HG03354 (cell line): ENCODE measurements at regions not wholly inside any gene's neighbourhood (a gene's known extent, or its start where the extent isn't known, plus 50 kb on each side); places are given as distances from the start of the nearest gene placed in this dataset.

Source experiments
- ATAC-seq: cut with Tn5 transposase; IDR thresholded peaks from one replicate; pipeline ENCODE4 v1.9.1; 2021; ENCODE audit warnings: mild to moderate bottlenecking; ENCODE audit not compliant: unreplicated experiment, poor library complexity, severe bottlenecking

DNA sequence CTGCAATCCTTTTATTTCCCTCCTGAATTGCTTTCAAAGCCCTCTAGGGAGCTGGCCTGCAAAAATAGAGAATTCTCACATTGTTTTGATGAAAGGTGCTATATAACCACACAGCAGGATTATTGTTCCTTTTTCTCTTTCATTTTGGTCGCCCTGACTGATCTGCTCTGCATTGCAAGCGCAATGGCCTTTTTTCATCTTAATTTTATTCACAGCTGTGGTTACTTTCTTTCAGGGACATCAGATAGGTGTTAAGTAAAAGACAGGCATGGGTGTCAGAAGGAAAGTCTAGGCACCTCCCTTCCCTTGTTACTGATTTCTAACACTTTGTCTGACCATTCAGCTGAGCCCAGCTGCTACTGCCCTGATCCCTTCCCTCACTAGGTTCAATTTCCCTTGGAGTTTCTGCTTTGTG lies 850.5 kb upstream of the MAP3K7 start:
- no peak for ATAC-seq

DNA sequence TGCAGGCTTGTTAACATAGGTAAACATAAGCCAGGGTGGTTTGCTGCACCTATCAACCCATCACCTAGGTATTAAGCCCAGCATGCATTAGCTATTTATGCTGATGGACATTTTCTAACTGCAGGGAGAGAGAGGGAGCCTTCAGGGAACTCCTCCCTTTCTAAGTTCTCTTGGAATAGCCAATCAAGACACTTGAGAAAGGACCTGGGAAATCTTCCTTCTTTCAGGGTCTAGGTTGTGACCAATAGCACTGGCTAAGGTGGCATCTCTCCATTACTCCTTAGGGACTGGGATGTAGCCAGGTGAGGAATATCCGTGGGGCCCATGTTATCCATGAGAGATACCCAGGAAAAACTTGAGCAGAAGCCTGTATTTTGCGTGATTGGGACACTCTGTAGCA lies 849.6 kb upstream of the MAP3K7 start:
- ATAC-seq, result no peak

DNA sequence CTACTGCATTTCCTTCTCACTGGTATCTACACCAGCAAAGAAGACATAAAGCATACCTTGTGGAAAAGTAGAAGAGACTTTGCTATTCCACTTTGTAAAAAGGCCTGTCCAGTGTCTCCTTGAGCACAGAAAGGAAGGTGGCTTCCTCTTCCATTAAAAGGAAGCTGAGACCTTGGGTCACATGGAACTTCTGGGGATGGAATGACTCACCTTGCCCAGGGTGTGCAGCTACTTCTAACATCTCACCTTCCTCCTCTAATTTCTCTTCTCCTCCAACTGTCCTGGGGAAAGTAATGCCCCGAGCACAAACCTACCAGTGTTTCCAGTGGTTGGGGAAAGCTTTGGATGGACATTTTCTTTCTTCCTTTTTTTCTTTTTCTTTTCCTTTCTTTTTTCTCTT lies 848.8 kb upstream of the MAP3K7 start:
- ATAC-seq, result no peak

DNA sequence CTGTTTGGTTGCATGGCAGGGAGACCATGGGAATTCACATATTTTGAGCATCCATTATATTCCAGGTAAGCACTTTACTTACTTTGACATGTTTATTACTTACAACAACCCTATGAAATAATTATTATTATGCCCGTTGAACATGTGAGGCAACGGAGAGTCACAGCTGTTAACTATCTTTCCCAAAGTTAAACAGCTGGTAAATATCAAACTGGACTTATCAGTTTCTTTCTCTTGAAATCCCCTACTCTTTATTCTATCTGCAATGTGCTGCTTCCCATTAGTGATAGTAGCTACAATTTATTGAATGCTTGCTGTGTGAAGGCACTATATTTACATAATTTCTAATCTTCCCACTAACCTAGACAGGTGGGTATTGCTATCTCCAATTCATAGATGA lies 847.7 kb upstream of the MAP3K7 start:
- no peak for ATAC-seq

DNA sequence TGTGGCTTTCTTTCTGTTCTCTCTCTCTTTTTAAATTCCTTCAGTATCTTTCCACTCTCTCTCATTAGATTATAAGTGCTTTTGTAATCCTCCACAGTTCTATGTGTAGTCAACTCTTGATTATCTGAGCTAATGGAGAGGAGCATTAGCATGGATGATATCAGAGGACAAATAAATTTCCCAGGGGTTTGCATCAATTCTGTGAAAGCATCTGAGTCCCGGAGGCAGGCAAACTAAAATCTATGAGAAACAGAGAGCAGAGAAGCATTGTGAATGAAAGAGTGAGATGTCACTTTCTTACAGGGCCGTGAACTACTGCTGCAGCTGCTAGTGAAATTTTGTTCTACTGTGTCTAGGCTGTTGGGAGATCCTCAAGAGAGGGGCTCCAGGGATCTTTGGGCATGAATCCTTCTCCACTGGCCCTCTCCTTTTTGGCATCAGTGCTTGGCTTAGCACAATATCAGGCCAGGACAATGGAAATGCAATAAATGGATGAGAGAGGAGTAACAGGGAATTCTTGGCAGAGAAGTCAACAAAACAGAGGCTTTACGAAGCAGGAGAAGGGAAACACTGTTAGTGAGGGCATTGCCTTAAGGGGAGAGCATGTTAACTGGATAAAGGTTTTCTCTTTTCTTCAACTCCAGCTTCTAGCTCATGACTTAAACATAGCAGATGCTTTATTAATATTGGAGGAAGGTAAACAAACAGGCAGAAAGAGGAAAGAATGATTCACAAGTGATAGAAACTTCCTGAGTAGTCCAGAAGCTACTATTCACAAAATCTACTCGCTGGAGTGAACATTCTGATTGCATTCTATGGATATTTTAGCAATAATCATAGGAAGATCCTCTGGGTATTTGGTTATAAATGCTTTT lies 847.0 kb upstream of the MAP3K7 start:
- ATAC-seq, result no peak

DNA sequence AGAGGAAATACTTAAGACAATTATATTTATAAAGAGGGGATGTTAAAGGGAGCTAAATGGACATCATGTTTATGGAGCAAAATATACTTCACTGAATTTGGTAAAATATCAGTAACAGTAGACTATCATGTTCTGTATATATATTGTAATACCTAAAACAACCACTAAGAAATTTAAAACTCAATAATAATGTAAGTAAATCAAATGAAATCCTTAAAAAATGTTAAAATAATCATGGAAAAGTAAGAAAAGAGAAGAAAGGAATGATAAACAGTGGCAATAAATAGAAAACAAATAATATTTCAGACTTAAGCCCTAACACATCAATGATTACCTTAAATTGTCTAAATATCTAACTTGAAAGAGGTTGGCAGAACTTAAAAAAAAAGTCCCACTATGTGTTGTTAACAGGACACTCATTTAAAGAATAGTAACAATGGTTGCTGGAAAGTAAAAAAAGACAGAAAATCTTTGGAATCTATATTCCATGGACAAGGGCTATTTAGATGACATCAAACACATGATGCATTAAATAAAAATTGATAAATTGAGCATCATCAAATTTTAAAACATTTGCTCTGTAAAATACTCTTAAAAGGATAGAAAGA lies 842.2 kb upstream of the MAP3K7 start:
- no peak for ATAC-seq

DNA sequence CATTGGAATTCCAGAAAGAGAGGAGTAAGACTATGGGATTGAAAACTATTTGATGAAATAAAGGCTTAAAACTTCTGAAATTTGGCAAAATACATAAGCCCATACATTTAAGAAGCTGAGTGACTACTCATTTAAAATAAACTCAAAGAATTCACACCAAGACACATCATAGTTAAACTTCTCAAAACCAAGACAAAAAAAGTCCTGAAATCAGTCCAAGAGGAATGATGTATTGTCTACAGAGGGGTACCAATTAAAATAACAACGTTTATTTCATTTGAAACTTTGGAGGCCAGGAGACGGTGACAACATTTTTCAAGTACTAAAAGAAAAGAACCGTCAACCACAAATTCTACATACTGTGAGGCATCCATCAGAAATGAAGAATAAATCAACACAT lies 841.4 kb upstream of the MAP3K7 start:
- ATAC-seq, result no peak

DNA sequence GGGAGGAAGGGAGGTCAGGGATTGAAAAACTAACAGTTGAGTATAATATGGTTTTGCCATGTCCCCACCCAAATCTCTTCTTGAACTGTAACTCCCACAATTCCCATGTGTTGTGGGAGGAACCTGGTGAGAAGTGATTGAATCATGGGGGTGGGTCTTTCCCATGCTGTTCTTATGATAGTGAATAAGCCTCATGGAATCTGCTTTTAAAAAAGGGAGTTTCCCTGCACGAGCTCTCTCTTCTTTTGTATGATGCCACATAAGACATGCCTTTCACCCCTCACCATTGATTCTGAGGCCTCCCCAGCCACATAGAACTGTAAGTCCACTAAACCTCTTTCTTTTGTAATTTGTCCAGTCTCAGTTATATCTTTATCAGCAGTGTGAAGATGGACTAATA lies 833.4 kb upstream of the MAP3K7 start:
- ATAC-seq, result no peak

DNA sequence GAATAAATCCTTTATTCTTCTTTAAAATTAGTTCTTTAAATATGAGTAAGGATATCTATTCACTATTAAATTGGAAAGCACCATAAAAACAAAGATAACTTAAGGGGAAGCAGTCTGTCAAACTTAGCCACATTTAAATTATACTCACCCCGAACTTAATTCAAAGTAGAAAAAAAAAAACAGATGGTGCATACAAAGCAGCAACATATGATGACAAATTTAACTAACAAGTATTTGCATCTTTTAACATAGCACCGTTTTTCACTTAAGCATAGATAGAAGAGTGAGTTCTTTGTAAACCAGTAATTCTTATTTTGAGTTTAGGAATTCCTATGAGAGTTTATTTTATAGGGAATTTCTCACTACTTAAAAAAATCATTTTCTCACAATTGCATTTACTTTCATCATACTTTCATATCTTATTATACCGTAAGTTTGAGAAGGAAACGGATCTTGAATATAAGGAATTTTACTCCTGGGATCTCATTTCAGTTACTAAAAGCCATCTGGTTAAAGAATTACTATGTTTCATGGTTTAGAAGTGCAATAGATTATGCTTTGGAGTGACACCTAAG lies 828.2 kb upstream of the MAP3K7 start:
- no peak for ATAC-seq

DNA sequence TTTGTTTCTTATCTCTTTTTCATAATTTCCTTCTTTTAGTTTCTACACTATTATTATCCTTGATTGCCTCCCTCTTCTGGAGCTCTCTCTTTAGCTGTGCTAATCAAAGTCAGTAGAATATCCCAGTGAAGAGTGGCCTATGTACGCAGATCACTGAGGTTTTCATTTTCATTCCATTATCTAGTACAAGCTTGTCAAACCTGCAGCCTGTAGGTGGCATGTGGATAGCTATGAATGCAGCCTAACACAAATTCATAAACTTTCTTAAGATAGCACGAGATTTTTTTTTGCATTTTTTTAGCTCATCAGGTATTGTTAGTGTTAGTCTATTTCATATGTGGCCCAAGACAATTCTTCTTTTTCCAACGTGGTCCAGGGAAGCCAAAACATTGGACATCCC lies 825.7 kb upstream of the MAP3K7 start:
- ATAC-seq, result no peak

DNA sequence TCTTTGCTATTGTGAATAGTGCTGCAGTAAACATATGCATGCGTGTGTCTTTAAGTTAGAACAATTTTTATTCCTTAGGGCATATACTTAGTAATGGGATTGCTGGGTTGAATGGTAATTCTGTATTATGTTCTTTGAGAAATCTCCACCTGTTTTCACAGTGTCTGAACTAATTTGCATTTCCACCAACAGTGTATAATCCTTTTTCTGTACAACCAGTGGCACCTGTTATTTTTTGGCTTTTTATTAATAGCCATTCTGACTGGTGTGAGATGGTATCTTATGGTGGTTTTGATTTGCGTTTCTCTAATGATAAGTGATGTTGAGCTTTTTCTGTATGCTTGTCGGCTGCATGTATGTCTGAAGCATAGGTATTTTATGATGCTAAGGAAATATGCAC lies 820.8 kb upstream of the MAP3K7 start:
- ATAC-seq, result no peak

DNA sequence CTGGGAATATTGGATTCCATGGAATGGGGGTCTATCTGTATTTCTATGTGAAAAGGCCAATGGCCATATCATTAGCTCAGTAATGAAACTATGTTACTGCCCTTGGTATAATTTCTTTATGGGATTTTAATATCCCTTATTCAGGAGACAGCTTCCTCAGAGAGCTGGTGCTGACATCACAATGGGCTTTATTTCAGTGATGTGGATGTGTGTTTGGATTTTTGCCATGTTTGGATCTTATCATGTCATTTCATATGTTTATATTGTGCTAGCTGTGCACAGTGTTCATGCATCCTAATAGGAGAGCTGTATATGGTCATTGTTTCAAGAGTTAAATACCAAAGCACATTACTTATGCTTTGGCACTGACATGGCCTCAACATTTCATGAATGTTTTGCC lies 806.1 kb upstream of the MAP3K7 start:
- no peak for ATAC-seq

DNA sequence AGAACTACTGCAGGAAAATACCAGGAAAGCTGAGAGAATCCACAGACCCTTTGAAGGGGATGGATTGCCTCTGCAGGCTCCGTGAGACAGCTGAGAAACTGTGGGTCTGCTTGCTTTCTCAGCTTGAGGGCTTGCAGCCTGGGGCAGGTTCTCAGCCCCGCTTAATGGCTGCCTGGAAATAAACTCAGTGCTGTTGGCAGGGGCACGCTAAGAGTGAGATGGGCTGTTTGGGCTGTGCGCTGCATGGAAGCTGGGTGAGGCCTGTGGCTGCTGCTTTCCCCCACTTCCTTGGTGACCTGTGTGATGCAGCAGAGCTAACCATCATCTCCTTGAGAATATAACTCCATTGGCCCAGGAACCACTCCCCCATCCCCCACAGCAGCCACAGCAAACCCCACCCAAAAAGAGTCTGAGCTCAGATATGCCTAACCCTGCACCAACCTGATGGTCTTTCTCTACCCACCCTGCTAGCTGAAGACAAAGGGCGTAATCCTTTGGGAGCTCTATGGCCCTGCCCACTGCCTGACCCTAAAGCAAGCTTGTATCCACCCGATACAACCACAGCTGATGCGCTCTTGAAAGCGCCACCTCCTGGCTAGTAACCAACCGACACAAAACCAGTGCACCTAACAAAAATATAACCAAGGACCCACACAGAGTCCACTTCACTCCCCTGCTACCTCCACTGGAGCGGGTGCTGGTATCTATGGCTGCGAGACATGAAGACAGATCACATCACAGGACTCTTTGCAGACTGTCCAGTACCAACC lies 800.6 kb upstream of the MAP3K7 start:
- ATAC-seq, result no peak

DNA sequence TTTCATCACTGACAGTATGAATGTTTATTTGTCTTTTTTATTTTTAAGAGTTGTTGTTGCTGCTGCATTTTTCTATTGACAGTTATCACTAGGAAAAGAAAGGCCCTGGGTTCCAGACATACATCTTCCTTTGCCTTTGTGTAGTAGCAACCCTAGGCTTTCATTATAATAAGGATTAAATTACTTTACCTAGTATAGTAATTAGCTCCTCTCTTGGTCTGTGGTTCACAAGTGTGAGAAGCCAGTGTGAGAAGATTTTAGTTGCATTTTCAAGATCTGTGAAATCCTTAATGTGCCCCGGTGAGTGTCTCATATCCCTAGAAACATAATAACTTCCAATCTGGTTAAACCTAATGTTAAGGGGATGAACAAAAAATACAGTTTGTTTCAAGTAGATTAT lies 799.3 kb upstream of the MAP3K7 start:
- ATAC-seq, result no peak

DNA sequence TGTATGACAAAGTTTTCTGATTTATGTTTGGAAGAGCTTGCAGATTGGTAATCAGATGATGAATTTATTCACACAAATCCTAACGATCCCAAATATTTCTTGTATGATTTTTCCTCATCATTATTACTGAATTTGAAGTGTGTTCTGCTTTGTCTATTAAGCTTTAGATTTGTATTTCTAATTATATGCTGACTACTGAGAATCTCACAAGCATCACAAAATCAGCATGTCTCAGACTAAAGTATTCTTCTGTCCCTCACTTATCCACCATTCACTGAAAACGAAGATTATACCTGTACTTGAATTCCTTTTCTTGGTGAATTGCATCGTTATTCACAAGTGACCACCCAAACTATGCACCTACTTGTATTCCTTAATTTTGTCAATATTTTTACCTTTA lies 796.3 kb upstream of the MAP3K7 start:
- ATAC-seq, result no peak

DNA sequence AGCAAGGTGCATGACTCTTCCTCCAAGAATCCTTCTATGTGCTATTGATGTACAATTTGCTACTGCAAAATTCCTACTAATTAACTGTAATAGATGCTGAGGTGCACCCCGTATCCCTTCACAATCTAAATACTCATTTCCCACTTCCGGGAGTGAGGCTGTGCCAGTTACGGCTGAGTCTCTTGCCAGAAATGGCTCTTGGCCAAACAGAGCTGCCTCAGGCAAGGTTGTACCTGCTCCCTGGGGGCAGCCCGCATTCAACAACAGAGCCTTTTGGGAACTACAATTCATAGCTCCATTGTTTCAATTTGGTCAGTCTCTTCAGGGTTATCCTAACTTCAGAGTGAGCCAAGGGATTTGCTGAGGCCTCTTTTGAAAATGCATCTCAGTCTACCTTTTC lies 789.8 kb upstream of the MAP3K7 start:
- no peak for ATAC-seq

DNA sequence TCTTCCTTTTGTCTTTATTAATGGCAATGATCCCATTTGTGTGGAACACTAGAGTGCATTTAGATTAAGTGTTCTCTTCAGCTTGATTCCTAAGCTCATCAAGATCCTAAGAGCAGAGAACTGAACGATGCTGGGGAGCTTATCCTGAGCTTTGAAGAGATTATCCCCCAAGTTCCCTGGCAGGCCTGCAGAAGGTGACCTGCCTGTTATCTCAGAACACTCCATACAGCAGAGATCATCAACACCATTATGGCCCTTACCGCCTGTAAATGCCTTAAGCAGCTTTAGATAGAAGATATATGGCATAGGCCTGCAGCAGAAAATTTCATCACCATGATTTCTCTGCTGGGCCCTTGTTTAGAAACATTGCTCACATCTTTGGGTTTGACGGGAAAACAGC lies 779.9 kb upstream of the MAP3K7 start:
- ATAC-seq, result no peak

DNA sequence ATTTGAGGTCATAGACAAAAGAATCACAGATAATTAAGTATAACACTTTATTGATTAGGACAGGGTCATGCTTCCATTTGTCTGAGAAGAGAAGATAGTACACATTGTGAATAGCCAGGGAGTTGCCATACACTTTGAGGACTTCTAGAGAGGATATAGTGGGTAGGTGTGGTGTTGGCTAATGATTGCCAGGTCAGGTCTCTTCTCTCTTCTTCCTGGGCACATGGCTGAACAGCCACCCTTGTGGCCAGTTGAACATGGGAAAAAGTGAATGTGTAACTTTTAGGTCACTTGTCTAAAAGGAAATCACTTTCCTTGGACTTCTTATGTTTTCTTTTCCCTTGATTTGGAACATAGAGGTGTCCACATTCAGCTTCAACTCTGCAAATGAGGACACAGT lies 772.1 kb upstream of the MAP3K7 start:
- ATAC-seq, result no peak

DNA sequence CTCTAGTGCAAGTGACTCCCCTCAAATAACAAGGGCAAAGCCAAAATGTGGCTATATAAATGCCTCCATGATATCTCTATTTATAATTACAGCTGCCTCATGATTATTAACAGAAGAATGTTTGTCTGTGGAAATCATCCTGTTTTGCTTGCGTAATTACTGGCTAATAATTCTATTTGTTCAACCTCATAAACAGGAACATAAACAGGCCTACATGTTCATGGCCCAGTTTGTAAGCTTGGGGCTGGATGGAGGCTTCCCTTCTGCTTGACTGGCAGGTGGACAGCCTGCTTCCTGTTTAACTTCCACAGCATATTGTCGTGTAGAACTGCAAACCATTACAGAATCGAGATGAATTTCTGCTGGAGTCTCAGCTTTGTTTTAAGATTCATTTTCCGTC lies 766.0 kb upstream of the MAP3K7 start:
- ATAC-seq, result no peak

DNA sequence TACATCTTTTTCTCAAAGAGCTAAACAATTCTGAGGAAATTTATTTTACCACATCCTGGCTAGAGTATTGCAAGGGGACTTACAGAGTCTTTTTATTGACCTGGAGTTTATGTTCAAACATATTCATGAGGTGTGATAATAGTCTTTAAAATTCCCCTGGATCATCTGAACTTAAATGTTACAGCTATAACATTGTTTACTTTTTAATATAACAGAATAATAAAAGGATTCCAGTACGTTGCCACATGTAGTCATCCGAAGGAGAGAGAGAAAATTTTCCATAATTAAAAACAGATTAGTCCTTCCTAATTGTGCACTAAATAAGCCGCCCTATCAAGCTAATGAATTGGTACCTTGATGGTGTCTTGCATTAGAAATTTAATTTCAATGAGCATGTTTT lies 765.4 kb upstream of the MAP3K7 start:
- ATAC-seq, result no peak
